Kidney epithelial cell (primary cell): ENCODE measurements at regions not wholly inside any gene's neighbourhood (a gene's known extent, or its start where the extent isn't known, plus 50 kb on each side); places are given as distances from the start of the nearest gene placed in this dataset.
"Not testable (repeated sequence)": the region's sequence is repeated elsewhere in the genome, so short reads cannot be mapped to it uniquely, and the experiment has no call there.

Experiments
- DNase-seq: peaks from one replicate; pipeline ENCODE4 v3.0.0-alpha.2; 2010; ENCODE audit warnings: low read depth
- H3K27me3 ChIP-seq: 2 replicates; pipeline ENCODE4 v1.6.0; 2011; ENCODE audit warnings: low read length; ENCODE audit not compliant: control insufficient read depth, insufficient read depth
- H3K36me3 ChIP-seq: 2 replicates; pipeline ENCODE4 v1.5.1; 2011; ENCODE audit warnings: low read length; ENCODE audit not compliant: control insufficient read depth, insufficient read depth
- H3K4me3 ChIP-seq: 2 replicates; pipeline ENCODE4 v1.5.1; 2011; ENCODE audit warnings: low read depth, mild to moderate bottlenecking, control low read depth, low read length
- CTCF ChIP-seq: IDR thresholded peaks from 2 replicates; pipeline ENCODE4 v1.5.1; 2011; ENCODE audit warnings: mild to moderate bottlenecking, moderate library complexity, low read length, control low read depth, inconsistent platforms; ENCODE audit not compliant: insufficient read depth, poor library complexity, severe bottlenecking

GRCh38 chr4:116544946-116545345 is 540.4 kb downstream of the TRAM1L1 start:
- Histone ChIP-seq H3K36me3 (no peaks in the 10 kb centered on the region), H3K27me3 (no peaks in the 10 kb centered on the region), H3K4me3 (no peak overlapping the region)
- TF ChIP-seq CTCF: no peak
- no peak for DNase-seq

GRCh38 chr4:116539744-116540143 is 545.6 kb downstream of the TRAM1L1 start:
- no peaks in the 10 kb centered on the region for H3K27me3 ChIP-seq
- no peak for TF ChIP-seq CTCF
- H3K4me3 ChIP-seq: no peak overlapping the region
- DNase-seq: no peak
- H3K36me3 ChIP-seq: no peaks in the 10 kb centered on the region

- H3K4me3 ChIP-seq: no peak overlapping the region
- no peak for TF ChIP-seq CTCF
- H3K36me3 ChIP-seq: no peaks in the 10 kb centered on the region
- no peaks in the 10 kb centered on the region for H3K27me3 ChIP-seq
- DNase-seq: no peak
Measured at GRCh38 chr4:116537828-116538227, 547.5 kb downstream of the TRAM1L1 start.

GRCh38 chr4:116536024-116536423 is 549.4 kb downstream of the TRAM1L1 start:
- DNase-seq, H3K36me3 ChIP-seq, H3K4me3 ChIP-seq, H3K27me3 ChIP-seq: not testable (repeated sequence)

- Histone ChIP-seq H3K27me3 (no peaks in the 10 kb centered on the region), H3K4me3 (no peak overlapping the region), H3K36me3 (no peaks in the 10 kb centered on the region)
- no peak for DNase-seq
- no peak for TF ChIP-seq CTCF
Measured at GRCh38 chr4:116531870-116532269, 553.5 kb downstream of the TRAM1L1 start.

- DNase-seq: no peak
- no peaks in the 10 kb centered on the region for H3K36me3 ChIP-seq
- H3K4me3 ChIP-seq: no peak overlapping the region
- H3K27me3 ChIP-seq: no peaks in the 10 kb centered on the region
- no peak for TF ChIP-seq CTCF
Measured at GRCh38 chr4:116531026-116531425, 554.4 kb downstream of the TRAM1L1 start.

- H3K4me3 ChIP-seq: no peak overlapping the region
- TF ChIP-seq CTCF: no peak
- H3K36me3 ChIP-seq: no peaks in the 10 kb centered on the region
- no peaks in the 10 kb centered on the region for H3K27me3 ChIP-seq
- DNase-seq: no peak
Measured at GRCh38 chr4:116530048-116530447, 555.3 kb downstream of the TRAM1L1 start.
